NCI-H748 treated with DMSO at 0.1 percent for 48 hours (cell line): ENCODE measurements at regions not wholly inside any gene's neighbourhood (a gene's known extent, or its start where the extent isn't known, plus 50 kb on each side); places are given as distances from the start of the nearest gene placed in this dataset.
"Not testable (repeated sequence)": the region's sequence is repeated elsewhere in the genome, so short reads cannot be mapped to it uniquely, and the experiment has no call there.

Source experiments
- DNase-seq: peaks from one replicate; lab custom pipeline; 2025; lab: John Stamatoyannopoulos, UW

DNA sequence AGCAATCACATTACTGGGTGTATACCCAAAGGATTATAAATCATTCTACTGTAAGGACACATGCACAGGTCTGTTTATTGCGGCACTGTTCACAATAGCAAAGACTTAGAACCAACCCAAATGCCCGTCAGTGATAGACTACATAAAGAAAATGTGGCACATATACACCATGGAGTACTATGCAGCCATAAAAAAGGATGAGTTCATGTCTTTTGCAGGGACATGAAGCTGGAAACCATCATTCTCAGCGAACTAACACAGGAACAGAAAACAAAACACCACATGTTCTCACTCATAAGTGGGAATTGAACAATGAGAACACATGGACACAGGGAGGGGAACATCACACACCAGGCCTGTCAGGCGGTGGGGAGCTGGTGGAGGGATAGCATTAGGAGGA is 313.9 kb upstream of the NCKAP5 start:
- DNase-seq, result not testable (repeated sequence)

DNA sequence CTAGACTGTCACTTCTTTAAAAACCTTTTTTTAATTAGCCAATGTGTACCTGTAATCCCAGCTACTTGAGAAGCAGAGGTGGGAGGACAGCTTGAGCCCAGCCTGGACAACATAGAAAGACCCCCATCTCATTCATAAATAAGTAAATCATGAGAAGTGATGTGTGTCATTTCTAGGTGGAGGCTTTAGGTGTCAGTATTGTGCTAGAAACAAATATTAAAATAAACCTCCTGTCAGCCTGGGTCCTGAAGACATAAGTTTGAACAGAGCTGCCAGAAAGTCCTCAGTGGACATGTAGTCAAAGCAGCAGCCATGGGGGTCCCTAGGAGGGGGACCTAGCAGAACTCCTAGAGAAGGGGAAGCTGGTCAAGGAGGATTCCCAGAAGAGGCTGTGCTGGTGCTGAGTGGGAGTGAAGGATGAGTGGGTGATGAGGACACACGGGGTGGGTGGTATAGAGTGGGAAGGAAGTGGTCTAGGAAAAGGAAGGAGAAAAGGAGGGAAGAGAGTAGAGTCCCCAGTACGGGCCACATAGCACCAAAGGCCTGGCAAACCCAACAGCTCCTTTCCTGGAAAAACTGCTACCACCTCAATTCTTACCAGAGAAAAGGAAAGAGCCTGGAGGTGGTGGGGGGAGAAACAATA is 316.6 kb upstream of the NCKAP5 start:
- peak; percentile 13 for DNase-seq

DNA sequence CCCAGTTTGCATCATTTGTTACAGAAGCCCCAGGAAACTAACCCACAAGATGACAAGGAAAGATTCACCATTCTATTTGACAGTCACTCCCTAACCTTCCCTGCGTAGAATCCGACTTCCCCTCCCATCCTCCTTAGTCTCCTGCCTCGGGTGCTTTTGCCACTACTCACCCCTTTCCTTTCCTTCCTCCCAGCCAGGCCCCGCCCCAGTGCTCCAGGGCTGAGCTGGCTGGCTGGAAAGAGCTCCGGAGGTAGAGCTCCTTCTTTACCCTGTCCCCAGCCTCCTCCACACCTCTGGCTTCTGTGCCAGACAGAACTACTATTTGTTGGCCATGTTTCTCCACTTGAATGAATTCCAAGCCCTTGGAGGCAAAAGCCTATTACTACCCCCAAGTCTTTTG is 317.6 kb upstream of the NCKAP5 start:
- DNase-seq, result no peak

DNA sequence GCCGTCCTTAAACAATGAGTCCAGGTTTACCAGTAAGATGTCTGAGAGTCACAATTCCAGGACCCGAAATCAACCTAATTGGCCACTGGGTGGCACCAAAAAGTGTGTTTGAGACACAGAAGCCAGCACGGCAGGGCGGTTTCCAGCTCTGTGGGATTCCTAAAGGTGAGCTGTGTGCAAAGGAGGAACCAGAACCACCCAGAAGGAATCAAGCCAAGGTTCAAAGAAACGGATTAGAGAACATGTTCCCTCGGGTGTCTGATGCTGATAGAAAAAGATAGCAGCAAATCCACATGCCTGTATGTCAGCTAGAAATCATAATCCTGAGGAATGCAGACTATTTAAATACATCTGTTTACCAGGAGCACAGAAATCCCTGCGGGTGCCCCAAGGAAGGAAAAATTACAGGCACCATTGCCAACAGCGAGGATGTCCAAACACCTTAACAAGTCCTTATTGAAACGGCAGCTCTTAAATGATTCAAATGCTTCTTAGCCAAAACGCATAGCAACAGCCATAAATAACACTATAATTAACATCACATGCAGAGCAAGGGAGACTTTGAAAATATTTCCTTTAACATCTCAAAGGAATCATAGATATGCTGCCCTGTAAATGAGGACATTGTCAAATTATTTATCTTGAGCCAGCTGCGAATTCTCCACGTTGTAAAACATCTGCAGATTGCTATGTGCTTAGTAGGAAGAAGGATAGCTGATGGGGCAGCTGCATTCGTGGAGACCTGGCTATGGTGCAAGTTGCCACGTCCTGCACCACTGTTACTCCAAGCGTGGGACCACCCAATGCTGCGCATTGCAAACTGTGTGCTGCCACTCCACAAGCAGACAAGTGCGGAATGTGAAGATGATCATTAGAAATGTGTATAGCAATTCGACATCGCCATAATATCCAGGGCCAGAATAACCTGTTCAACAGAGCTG is 318.7 kb upstream of the NCKAP5 start:
- peak; percentile 9 for DNase-seq

DNA sequence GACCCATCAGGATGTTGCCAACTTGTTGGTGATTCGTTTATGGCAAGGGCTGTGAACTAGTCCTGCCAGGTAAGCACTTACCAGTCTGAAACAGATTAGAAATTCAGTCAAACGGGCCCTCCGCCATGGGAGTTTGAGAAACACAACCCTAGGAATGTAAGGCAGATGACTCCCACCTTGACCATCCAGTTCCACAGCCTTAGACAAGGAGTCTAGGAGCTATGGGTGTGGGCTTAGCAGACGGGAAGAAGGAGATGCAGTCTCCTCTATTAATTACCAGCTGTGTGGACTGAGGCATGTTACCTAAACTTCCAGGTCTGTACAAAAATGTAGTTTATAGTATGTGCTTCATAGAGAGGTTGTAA is 319.4 kb upstream of the NCKAP5 start:
- DNase-seq, result no peak

DNA sequence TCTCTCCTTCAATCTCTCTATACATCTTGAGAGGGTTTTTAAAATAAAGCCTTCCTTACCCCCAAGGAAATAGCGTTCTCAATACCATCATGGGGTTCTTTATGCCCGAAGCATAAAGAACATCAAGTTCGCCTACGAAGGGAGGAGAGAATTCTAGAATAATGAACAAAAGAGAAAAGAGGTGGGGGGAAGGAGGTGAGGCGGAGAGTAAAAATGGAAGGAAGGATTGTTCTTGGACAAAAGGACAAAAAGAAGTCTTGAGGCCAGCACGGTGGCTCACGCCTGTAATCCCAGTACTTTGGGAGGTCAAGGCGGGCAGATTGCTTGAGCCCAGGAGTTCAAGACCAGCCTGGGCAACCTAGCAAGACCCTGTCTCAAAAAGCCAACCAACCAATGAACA is 319.8 kb upstream of the NCKAP5 start:
- no peak for DNase-seq

DNA sequence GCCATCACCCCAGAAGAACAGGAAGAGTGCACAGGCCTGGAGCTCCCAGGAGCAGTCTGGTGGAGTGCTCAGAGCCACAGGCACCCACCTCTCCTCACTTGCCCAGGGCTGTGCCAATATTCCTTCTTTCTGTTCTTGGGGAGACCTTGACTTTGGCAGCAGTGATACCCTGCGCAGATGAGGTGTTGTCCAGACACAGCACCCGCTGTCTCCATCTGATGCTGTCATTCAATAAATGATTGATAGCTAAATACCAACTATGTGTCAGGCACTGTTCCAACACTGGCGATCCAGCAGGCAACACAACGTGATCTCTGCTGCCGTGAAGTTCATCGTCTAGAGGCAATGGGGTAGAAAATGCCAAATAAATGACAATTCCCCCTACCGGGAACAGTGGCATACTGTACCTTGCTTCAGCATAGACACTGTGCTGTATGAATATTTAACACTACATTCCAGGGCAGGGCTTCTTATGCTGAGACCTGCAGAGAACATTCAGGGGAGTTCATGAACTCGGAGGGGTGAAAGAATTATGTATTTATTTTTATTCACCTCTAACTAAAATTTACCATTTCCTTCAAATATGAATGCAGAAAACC is 320.5 kb upstream of the NCKAP5 start:
- no peak for DNase-seq

DNA sequence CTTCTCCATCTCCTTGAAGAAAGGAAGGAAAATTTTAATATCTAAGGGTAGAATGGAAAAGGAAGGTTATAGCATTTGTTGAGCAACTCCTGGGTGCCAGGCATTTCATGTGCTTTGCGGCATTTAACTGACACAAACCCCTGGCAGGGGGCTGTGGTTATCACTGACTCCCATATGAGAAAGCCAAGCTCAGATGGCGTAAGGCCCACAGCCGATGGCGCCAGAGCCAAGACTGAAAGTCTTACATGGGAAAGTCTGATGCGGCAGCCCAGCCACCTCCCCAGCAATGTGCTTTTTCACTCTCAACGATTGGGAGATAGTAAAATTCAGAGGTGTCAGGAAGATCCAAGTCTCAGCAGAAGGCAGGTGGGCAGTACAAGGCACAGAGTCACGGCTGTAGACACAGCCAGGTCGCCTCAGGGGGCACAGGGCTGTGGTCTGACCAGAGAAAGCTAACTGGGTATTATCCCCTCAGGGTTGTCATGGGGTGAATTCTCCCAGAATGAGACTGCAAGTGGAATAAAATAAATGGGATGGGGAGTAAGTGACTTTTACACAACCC is 324.2 kb upstream of the NCKAP5 start:
- no peak for DNase-seq

DNA sequence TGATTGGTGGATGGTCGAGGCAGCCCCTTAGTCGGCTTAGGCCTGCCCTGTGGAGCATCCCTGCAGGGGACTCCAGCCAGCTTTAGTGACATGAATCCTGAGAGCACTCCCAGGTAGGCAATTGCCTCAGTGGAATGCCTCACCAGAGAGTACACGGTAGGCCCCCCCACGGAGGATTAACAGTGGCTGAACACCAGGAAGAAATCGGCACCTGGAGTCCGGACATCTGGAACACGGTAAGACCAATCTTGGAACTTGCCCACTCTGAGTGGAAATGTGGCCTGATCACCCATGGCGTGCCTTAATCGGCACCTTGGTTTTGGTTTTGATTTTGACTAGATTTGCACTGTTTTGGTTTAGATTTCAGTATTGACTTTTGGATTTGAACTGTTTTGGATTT is 326.2 kb upstream of the NCKAP5 start:
- DNase-seq, result no peak

DNA sequence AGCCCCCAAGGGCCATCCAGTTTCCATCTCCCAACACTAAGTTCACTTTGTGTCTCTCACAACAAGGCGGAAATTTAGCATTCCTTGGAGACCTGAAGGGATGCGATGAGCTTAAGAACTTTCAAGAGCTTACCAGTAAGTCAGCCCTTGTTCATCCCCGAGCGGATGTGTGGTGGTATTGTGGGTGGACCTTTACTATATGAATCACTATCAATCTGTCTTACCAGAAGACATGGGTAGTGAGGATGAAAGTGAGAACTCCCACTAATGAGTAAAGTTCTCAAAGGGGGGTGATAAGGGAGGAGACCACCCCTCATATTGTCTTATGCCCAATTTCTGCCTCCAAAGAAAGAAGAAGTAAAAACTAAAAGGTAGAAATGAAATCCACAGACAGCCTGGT is 329.6 kb upstream of the NCKAP5 start:
- DNase-seq, result not testable (repeated sequence)

DNA sequence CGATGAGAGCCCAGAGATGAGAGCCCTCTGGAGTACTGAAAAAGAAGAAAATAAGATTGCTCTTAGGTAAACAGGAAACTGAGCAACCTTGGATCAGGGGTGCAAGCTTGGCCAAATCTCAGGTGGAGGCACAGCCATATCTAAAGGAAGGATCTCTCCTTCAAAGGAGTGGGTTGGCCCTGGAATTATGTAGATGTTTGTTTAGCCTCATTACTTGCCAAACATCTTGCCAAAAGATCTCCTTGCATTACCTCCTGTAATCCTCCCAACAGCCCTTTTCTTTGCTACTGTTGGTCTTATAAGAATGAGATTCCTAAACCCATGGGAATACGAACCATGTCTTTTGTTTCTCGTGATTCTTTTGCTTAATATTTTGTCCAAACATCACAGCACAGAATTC is 332.6 kb upstream of the NCKAP5 start:
- DNase-seq, result no peak

DNA sequence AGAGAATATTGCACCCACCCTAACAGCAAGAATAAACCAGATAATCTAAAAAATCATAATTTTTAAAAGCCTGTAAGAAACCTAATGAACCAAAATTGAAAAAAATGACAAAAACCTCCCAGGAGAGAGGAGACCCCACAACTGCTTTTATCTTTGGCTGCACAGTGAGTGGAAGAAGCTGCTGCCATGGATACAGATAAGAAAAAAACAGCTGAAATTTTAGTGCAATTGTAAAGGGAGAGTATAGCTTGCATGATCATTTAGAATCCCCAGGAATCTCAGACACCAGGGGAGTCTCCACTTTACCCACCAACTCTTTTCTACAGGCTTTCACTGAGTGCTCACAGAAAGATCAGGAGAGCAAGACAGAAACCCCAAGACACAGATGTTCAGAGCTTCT is 338.1 kb upstream of the NCKAP5 start:
- no peak for DNase-seq

DNA sequence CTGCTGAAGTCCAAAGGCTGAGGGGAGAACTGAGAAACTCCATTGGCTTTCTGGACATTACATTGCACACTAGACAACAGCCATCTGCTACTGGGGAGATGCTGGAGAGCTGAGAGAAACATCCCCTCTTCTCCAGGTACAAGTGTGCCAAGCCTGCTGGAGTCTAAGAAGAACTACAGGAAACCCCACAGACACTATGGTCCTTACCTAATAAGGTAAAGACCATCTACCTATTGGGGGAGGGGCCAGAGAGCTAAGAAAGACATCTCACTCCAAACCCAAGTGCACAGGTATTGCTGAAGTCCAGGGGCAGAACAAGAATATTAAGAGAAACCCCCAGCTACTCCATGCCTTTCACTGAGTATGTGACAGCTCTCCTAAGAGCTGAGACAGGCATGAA is 338.7 kb upstream of the NCKAP5 start:
- no peak for DNase-seq

DNA sequence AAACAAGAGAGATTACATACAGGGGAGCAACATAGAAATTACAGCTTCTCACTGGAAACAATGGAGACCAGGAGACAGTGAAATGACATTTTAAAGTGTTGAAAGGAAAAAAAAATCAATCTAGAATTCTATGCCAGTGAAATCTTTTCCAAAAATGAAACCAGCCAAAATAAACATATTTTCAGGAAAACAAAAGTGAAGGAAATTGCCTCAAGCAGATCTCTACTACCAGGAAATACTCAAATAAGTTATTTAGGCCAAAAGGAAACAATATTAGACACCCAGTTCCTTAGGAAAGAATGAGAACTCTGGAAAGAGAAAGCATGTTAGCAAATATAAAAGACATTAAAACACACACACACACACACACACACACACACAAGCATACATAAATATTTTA is 339.9 kb upstream of the NCKAP5 start:
- no peak for DNase-seq

DNA sequence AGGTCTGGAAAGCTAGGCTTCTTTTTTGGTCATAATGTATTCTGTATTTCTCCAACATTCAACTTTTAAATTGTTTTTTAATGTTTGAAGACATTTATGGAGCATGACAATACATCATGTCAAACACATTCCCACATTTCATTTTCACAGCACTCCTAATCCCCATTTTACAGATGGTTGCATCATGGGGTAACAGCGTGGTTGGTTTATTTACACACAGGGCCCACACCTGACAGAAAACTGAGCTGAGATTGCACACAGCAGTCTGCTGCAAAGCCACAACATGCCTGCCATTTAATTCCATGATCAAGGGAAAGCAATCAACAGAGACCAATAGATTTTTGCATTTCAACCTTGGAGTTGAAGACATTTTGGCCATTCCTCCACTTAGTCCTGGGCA is 335.7 kb upstream of the MGAT5 start:
- DNase-seq, result no peak

DNA sequence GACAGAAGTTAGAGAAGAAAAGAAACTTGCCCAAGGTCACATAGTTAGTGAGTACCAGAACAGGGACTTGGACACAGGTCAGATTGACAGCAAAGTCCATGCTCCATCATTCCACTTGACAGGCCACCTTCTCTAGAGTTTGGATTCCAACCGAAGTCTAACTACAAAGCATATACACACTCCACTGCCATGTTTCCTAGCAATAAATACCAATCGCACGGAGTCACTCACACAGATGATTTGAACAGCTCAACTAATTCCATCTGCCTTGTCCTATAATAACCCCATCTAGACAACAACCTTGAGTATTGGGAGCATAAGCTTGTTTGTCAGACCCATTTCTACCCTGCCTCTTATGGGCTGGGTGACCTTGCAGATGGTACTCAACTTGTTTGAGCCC is 334.6 kb upstream of the MGAT5 start:
- no peak for DNase-seq

DNA sequence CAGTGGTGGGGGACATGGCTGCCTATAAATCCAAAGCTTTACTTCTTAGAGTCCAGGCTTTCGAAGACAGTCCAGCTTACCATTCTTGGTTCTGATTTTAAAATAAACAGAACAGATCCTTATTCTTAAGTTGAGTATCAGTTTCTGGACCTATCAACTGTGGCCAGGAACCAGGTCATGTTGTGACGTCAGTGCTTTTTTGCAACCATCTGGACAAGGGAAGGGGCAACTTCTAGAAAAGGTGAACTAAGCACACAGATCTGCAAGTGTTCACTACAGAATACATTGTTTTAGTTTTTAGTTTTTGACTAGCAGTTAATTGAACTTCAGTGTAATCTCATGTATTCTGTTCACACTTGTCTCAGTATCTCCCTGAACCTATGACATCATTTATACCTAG is 326.0 kb upstream of the MGAT5 start:
- no peak for DNase-seq

DNA sequence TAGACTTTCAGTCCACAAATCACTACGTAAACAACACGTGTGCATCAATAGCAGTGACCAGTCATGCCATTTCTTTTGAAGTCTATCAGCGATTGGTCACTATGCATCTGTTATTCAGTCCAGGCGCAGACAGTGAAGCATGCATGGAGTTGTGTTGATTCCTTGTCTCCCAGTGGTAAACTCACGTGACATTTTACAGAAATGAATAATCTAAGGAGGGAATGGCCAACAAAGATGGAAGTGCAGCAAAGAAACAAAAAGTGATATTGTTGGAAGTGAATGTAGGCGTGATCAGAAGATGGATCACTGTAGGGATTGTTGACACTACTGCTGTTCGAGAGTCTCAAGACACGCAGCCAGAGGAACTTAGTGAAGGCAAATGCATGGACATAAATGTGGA is 317.8 kb upstream of the MGAT5 start:
- no peak for DNase-seq

DNA sequence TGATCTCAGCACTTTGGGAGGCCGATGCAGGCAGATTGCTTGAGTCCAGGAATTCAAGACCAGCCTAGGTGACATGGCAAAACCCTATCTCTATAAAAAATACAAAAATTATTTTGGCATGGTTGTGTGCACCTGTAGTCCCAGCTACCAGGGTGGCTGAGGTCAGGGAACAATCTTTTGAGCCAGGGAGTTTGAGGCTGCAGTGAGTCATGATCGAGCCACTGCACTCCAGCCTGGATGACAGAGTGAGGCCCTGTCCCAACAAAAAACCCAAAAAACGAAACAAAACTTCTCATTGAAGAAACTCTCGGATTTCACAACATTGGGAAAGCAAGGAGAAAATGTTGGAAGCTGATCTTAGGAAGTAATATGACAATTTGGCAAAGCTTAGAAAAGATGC is 317.3 kb upstream of the MGAT5 start:
- no peak for DNase-seq

DNA sequence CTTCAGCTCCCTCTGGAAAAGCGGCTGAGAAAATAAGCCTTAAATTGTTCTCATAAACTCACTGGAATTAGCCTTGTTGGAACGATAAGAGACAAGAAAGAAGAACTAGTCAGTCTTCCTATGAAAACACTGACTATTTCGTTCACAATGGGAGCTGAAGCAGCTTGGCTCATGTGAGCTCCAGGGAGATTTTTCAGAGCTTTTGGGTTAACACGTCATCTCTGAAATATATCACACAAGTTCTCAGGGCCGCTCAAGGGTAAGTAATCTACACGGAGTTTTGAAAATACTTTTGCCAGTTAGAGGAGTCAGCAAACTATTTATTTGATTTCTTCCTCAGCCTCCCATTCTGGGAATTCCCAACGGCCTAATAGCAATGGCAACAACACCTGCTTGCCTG is 316.2 kb upstream of the MGAT5 start:
- no peak for DNase-seq

DNA sequence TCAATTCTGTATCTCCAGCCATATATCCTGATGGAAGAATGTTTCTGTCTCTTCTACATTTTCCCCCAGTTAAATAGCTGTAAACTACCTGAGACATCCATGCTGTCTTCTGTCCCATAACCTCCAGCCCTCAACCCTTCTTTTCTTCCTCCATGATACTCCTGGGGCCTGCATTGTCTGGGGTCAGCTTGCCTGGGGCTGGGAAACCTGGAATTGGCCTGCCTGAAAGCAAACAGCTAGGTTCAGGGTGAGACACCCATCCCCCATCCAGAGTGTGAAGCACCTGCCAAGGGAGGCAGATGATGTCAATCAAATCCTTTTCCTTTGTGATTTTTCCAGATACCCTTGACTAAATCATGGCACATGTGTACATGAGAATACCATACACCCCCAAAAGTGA is 313.7 kb upstream of the MGAT5 start:
- DNase-seq, result no peak

DNA sequence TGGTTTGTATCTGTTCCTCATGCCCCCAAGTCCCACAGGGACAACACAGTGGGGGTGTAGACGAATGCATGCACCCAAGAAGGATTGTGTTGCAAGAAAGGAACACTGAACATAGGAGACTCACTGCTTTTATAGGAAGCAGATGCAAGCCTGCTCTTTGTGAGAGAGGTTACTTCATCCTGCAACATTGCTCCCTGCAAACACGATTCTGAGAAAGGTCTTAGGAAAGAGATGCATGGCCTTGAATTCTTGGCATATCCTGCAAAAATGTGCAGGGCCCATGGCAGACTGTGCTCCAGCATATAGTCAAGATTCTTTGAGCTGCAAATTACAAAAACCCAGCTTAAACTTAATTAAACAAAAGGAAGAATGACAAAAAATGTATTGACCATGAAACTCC is 312.2 kb upstream of the MGAT5 start:
- no peak for DNase-seq

DNA sequence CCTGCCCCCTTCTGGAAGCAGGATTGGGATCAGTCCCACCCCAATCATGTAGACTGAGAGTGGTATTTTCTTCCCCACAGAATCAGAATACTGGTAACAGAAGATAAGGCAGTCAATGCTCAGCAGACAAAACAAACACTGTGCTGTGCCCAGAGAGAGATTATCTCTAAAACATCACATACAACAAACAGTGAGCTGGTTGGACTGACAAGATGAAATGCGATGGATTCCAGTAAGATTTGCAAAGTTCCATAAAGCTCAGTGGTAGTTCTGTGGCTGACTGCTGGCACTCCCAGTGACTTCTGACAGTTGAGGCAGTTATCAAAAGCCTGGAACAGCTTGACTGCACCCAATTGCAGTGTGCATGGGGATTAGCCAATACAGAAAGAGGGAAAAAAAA is 311.5 kb upstream of the MGAT5 start:
- DNase-seq, result no peak
